ENCODE measurements at regions not wholly inside any gene's neighbourhood (a gene's known extent, or its start where the extent isn't known, plus 50 kb on each side); places are given as distances from the start of the nearest gene placed in this dataset.

- TF ChIP-seq CTCF (conservative IDR thresholded peaks at IDR 0.05) (no peak), ZFX (IDR thresholded peaks at IDR 0.05) (no peak)
Observed at GRCh38 chr1:36734356-36734755, 251.6 kb upstream of the CSF3R start.

Measured in C4-2B (cell line).